Activated CD4-positive, alpha-beta T cell treated with anti-CD3 and anti-CD28 coated beads, Interleukin-2, amount 50 U/mL, for 24 hours (primary cell): ENCODE measurements at regions not wholly inside any gene's neighbourhood (a gene's known extent, or its start where the extent isn't known, plus 50 kb on each side); places are given as distances from the start of the nearest gene placed in this dataset.
"Not testable (repeated sequence)": the region's sequence is repeated elsewhere in the genome, so short reads cannot be mapped to it uniquely, and the experiment has no call there.

Experiments used
- DNase-seq, 2 donors: peaks; one replicate each; pipeline ENCODE4 v3.0.0-alpha.2; 2020; ENCODE audit warnings: low read depth in 1 of 2, low spot score in 1 of 2

GRCh38 chr9:34796924-34797323 lies 87.0 kb upstream of the CCL21 start:
- DNase-seq: no peak

GRCh38 chr9:34793428-34793827 lies 83.5 kb upstream of the CCL21 start:
- no peak for DNase-seq

GRCh38 chr9:34783951-34784487 lies 74.1 kb upstream of the CCL21 start:
- no peak for DNase-seq

- DNase-seq: no peak
Observed at GRCh38 chr9:34782372-34782771, 72.4 kb upstream of the CCL21 start.

- DNase-seq: no peak
Observed at GRCh38 chr9:34777666-34778065, 67.7 kb upstream of the CCL21 start.

- no peak for DNase-seq
Observed at GRCh38 chr9:34773955-34774354, 64.0 kb upstream of the CCL21 start.

GRCh38 chr9:34773306-34773910 lies 63.5 kb upstream of the CCL21 start:
- DNase-seq: no peak

- no peak for DNase-seq
Observed at GRCh38 chr9:34771007-34771406, 61.1 kb upstream of the CCL21 start.

GRCh38 chr9:34767087-34767486 lies 57.2 kb upstream of the CCL21 start:
- not testable (repeated sequence) for DNase-seq

- DNase-seq: peak; percentile 6 to 24
Observed at GRCh38 chr9:34760196-34761040, 50.5 kb upstream of the CCL21 start.
